Non-pigmented ciliary epithelial cell (primary cell): ENCODE measurements at regions not wholly inside any gene's neighbourhood (a gene's known extent, or its start where the extent isn't known, plus 50 kb on each side); places are given as distances from the start of the nearest gene placed in this dataset.

ENCODE experiments used
- DNase-seq: peaks from one replicate; pipeline ENCODE4 v3.0.0-alpha.2; 2010; ENCODE audit warnings: low read depth

GRCh38 chr20:10921491-10922010 lies 247.8 kb upstream of the JAG1 start:
- DNase-seq: no peak

- no peak for DNase-seq
These were observed 248.7 kb upstream of the JAG1 start for GRCh38 chr20:10922506-10922905.

- DNase-seq: peak; percentile 85
These were observed 249.1 kb upstream of the JAG1 start for GRCh38 chr20:10922941-10923340.

- DNase-seq: no peak
These were observed 250.9 kb upstream of the JAG1 start for GRCh38 chr20:10924644-10925201.

- DNase-seq: no peak
These were observed 252.0 kb upstream of the JAG1 start for GRCh38 chr20:10925767-10926166.

- no peak for DNase-seq
These were observed 253.3 kb upstream of the JAG1 start for GRCh38 chr20:10927011-10927583.

GRCh38 chr20:10927936-10928840 lies 254.4 kb upstream of the JAG1 start:
- no peak for DNase-seq

- no peak for DNase-seq
These were observed 255.1 kb upstream of the JAG1 start for GRCh38 chr20:10928841-10929421.

GRCh38 chr20:10935658-10936402 lies 262.0 kb upstream of the JAG1 start:
- DNase-seq: no peak

- no peak for DNase-seq
These were observed 263.0 kb upstream of the JAG1 start for GRCh38 chr20:10936786-10937185.

GRCh38 chr20:10939331-10939941 lies 265.6 kb upstream of the JAG1 start:
- no peak for DNase-seq

GRCh38 chr20:10940941-10941340 lies 267.1 kb upstream of the JAG1 start:
- no peak for DNase-seq

- DNase-seq: no peak
These were observed 270.0 kb upstream of the JAG1 start for GRCh38 chr20:10943686-10944265.

GRCh38 chr20:10946124-10946880 lies 272.5 kb upstream of the JAG1 start:
- no peak for DNase-seq

- no peak for DNase-seq
These were observed 273.9 kb upstream of the JAG1 start for GRCh38 chr20:10947726-10948125.

- DNase-seq: no peak
These were observed 276.4 kb upstream of the JAG1 start for GRCh38 chr20:10949930-10950783.

GRCh38 chr20:10951216-10951615 lies 277.4 kb upstream of the JAG1 start:
- no peak for DNase-seq

- DNase-seq: no peak
These were observed 278.1 kb upstream of the JAG1 start for GRCh38 chr20:10951904-10952303.

GRCh38 chr20:10953437-10953836 lies 279.6 kb upstream of the JAG1 start:
- DNase-seq: no peak
